ENCODE measurements at regions not wholly inside any gene's neighbourhood (a gene's known extent, or its start where the extent isn't known, plus 50 kb on each side); places are given as distances from the start of the nearest gene placed in this dataset.

- H3K4me3 ChIP-seq (ENCODE audit: low read depth, low read length) = no peak overlapping the region
- no peak for TF ChIP-seq CTCF (IDR thresholded peaks at IDR 0.05; ENCODE audit: low read depth, low read length)
- no peak for TF ChIP-seq POLR2A (IDR thresholded peaks at IDR 0.05; ENCODE audit: extremely low read depth, insufficient read length)
- TF ChIP-seq MAX (IDR thresholded peaks at IDR 0.05; ENCODE audit: low read depth, low read length) = no peak
- no peak for DNase-seq (ENCODE audit: low read depth)
Observed at GRCh38 chr3:117817103-117817502, 1107.5 kb downstream of the TUSC7 start.

- no peak overlapping the region for H3K4me3 ChIP-seq (ENCODE audit: low read depth, low read length)
- no peak for DNase-seq (ENCODE audit: low read depth)
- TF ChIP-seq MAX (IDR thresholded peaks at IDR 0.05; ENCODE audit: low read depth, low read length) = no peak
Observed at GRCh38 chr3:117818592-117818991, 1109.0 kb downstream of the TUSC7 start.

- H3K4me3 ChIP-seq (ENCODE audit: low read depth, low read length) = no peak overlapping the region
- no peak for DNase-seq (ENCODE audit: low read depth)
- no peak for TF ChIP-seq MYC (IDR thresholded peaks at IDR 0.05; ENCODE audit: low read depth, low read length)
- no peak for TF ChIP-seq CTCF (IDR thresholded peaks at IDR 0.05; ENCODE audit: low read depth, low read length)
- no peak for TF ChIP-seq MAX (IDR thresholded peaks at IDR 0.05; ENCODE audit: low read depth, low read length)
- no peak for TF ChIP-seq POLR2A (IDR thresholded peaks at IDR 0.05; ENCODE audit: extremely low read depth, insufficient read length)
Observed at GRCh38 chr3:117820658-117821299, 1111.2 kb downstream of the TUSC7 start.

GRCh38 chr3:117822416-117822815, 1112.8 kb downstream of the TUSC7 start:
- no peak overlapping the region for H3K4me3 ChIP-seq (ENCODE audit: low read depth, low read length)
- no peak for TF ChIP-seq CTCF (IDR thresholded peaks at IDR 0.05; ENCODE audit: low read depth, low read length)
- no peak for DNase-seq (ENCODE audit: low read depth)

- TF ChIP-seq POLR2A (IDR thresholded peaks at IDR 0.05; ENCODE audit: extremely low read depth, insufficient read length) = no peak
- TF ChIP-seq MAX (IDR thresholded peaks at IDR 0.05; ENCODE audit: low read depth, low read length) = no peak
- no peak for TF ChIP-seq CTCF (IDR thresholded peaks at IDR 0.05; ENCODE audit: low read depth, low read length)
- TF ChIP-seq MYC (IDR thresholded peaks at IDR 0.05; ENCODE audit: low read depth, low read length) = no peak
- H3K4me3 ChIP-seq (ENCODE audit: low read depth, low read length) = no peak overlapping the region
- DNase-seq (ENCODE audit: low read depth) = no peak
Observed at GRCh38 chr3:117836296-117836695, 1126.7 kb downstream of the TUSC7 start.

- DNase-seq (ENCODE audit: low read depth) = no peak
- H3K4me3 ChIP-seq (ENCODE audit: low read depth, low read length) = no peak overlapping the region
- no peak for TF ChIP-seq POLR2A (IDR thresholded peaks at IDR 0.05; ENCODE audit: extremely low read depth, insufficient read length)
- TF ChIP-seq CTCF (IDR thresholded peaks at IDR 0.05; ENCODE audit: low read depth, low read length) = no peak
- TF ChIP-seq MAX (IDR thresholded peaks at IDR 0.05; ENCODE audit: low read depth, low read length) = no peak
- TF ChIP-seq MYC (IDR thresholded peaks at IDR 0.05; ENCODE audit: low read depth, low read length) = no peak
Observed at GRCh38 chr3:117837391-117837790, 1127.8 kb downstream of the TUSC7 start.
